Immature natural killer cell (primary cell): ENCODE measurements at regions not wholly inside any gene's neighbourhood (a gene's known extent, or its start where the extent isn't known, plus 50 kb on each side); places are given as distances from the start of the nearest gene placed in this dataset.
A peak's percentile ranks its signal among the peaks of the same experiment; 100 is the strongest.

ENCODE experiments used
- DNase-seq, 3 donors: peaks; one replicate each; pipeline ENCODE4 v3.0.0; 2022; ENCODE audit warnings: mixed read lengths in 1 of 3
- H3K27ac Mint-ChIP-seq, 6 donors: one replicate each; pipeline ENCODE4 v1.8.0; 2020; ENCODE audit warnings: mixed read lengths in 6 of 6, mild to moderate bottlenecking in 5 of 6, inconsistent platforms in 4 of 6, moderate library complexity in 3 of 6
- H3K27me3 Mint-ChIP-seq, 3 donors: one replicate each; pipeline ENCODE4 v1.8.0; 2020 to 2021; ENCODE audit warnings: low read depth in 3 of 3, mild to moderate bottlenecking in 3 of 3, mixed read lengths in 3 of 3, moderate library complexity in 3 of 3, inconsistent platforms in 1 of 3
- H3K36me3 Mint-ChIP-seq, 3 donors: one replicate each; pipeline ENCODE4 v1.8.0; 2020; ENCODE audit warnings: mixed read lengths in 3 of 3, inconsistent platforms in 2 of 3, mild to moderate bottlenecking in 2 of 3
- H3K4me1 Mint-ChIP-seq, 2 donors: one replicate each; pipeline ENCODE4 v1.8.0; 2020; ENCODE audit warnings: inconsistent platforms in 2 of 2, mild to moderate bottlenecking in 2 of 2, mixed read lengths in 2 of 2, moderate library complexity in 1 of 2
- H3K4me3 Mint-ChIP-seq, 5 donors: one replicate each; pipeline ENCODE4 v1.8.0; 2020; ENCODE audit warnings: mild to moderate bottlenecking in 5 of 5, mixed read lengths in 5 of 5, inconsistent platforms in 3 of 5, moderate library complexity in 3 of 5
- H3K9me3 Mint-ChIP-seq, 6 donors: one replicate each; pipeline ENCODE4 v1.8.0; 2020; ENCODE audit warnings: mild to moderate bottlenecking in 6 of 6, mixed read lengths in 6 of 6, inconsistent platforms in 4 of 6, moderate library complexity in 3 of 6

- Mint-ChIP-seq H3K4me1 (no peaks in the 10 kb centered on the region), H3K36me3 (no peaks in the 10 kb centered on the region), H3K27ac (no peak overlapping the region), H3K4me3 (no peak overlapping the region), H3K9me3 (peaks cover 20 to 78% (median 43%) of the 10 kb centered on the region in 6 donors), H3K27me3 (peaks cover 0 to 2% (median 2%) of the 10 kb centered on the region in 3 donors)
- no peak for DNase-seq
Measured at GRCh38 chr5:25646421-25647341, 1001.9 kb upstream of the CDH10 start.

- Mint-ChIP-seq H3K27ac (no peak overlapping the region), H3K27me3 (peaks cover 0 to 2% (median 0%) of the 10 kb centered on the region in 3 donors), H3K9me3 (peaks cover 4 to 47% (median 24%) of the 10 kb centered on the region in 6 donors), H3K4me1 (no peaks in the 10 kb centered on the region), H3K4me3 (no peak overlapping the region), H3K36me3 (peaks cover 0 to 5% (median 0%) of the 10 kb centered on the region in 3 donors)
- DNase-seq: no peak
Measured at GRCh38 chr5:25641124-25641523, 996.3 kb upstream of the CDH10 start.

DNA sequence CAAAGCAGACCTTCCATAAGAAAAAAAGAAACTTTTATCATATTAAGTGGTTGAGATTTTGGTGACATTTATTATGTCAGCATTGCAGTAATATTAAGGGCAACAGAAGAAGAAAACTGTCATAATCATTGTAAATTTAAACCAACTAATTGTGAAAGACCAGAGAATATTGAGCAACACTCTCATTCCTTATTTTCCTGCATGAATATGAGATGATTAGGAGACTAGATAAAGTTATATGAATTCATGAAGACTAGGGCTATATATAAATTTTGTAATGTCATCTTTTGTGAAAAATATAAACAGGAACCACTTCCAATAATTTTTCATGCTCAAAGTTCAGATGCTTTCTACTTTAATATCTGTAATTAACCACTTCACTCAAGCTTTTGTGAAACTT lies 974.5 kb upstream of the CDH10 start:
- H3K4me1 Mint-ChIP-seq: no peaks in the 10 kb centered on the region
- no peak overlapping the region for H3K27ac Mint-ChIP-seq
- DNase-seq: no peak
- peaks cover 0 to 2% (median 0%) of the 10 kb centered on the region in 3 donors for H3K27me3 Mint-ChIP-seq
- H3K4me3 Mint-ChIP-seq: no peak overlapping the region
- H3K9me3 Mint-ChIP-seq: peaks cover 6 to 54% (median 20%) of the 10 kb centered on the region in 6 donors
- peaks cover 0 to 7% (median 0%) of the 10 kb centered on the region in 3 donors for H3K36me3 Mint-ChIP-seq

DNA sequence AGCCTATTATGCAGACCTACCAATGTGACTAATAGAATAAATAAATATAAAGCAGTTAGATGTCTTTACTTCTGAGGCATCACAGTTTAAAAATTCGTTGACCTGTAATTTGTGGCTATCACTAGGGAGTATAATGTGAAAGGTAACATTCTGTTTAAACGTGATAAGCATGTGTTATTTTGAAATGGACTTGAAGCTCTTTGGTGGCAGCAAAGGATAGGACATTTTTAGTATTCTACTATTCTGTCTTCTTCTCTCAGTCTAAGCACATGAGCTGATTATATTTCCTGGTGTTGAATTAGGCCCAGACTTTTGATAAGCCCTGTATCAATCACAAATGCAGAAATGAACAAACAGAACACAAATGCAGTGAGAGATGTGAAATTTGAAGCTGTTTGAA lies 974.0 kb upstream of the CDH10 start:
- no peak for DNase-seq
- H3K27ac Mint-ChIP-seq: no peak overlapping the region
- H3K9me3 Mint-ChIP-seq: peaks cover 6 to 53% (median 20%) of the 10 kb centered on the region in 6 donors
- no peaks in the 10 kb centered on the region for H3K4me1 Mint-ChIP-seq
- no peak overlapping the region for H3K4me3 Mint-ChIP-seq
- peaks cover 0 to 2% (median 0%) of the 10 kb centered on the region in 3 donors for H3K27me3 Mint-ChIP-seq
- peaks cover 0 to 7% (median 0%) of the 10 kb centered on the region in 3 donors for H3K36me3 Mint-ChIP-seq

DNA sequence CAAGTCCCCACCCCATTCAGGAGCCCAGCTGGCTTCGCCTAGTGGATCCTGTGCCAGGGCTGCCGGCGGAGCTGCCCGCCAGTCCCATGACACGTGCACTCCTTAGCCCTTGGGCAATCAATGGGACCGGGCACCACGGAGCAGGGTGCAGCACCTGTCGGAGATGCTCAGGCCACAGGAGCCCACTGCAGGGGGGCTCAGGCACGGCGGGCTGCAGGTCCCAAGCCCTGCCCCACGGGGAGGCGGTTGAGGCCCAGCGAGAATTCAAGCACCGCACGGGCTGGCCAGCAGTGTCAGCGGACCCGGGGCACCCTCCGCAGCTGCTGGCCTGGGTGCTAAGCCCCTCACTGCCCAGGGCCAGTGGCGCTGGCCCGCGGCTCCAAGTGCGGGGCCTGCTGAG lies 969.7 kb upstream of the CDH10 start:
- Mint-ChIP-seq H3K36me3 (peaks cover 0 to 7% (median 0%) of the 10 kb centered on the region in 3 donors), H3K4me3 (no peak overlapping the region), H3K9me3 (peaks cover 12 to 67% (median 26%) of the 10 kb centered on the region in 6 donors), H3K27ac (no peak overlapping the region), H3K4me1 (no peaks in the 10 kb centered on the region), H3K27me3 (peaks cover 0 to 2% (median 2%) of the 10 kb centered on the region in 3 donors)
- no peak for DNase-seq

GRCh38 chr5:25604681-25605080 lies 959.9 kb upstream of the CDH10 start:
- Mint-ChIP-seq H3K27ac (no peak overlapping the region), H3K27me3 (peaks cover 0 to 2% (median 0%) of the 10 kb centered on the region in 3 donors), H3K4me3 (no peak overlapping the region), H3K9me3 (peaks cover 15 to 77% (median 38%) of the 10 kb centered on the region in 6 donors), H3K36me3 (peaks cover 0 to 3% (median 0%) of the 10 kb centered on the region in 3 donors), H3K4me1 (no peaks in the 10 kb centered on the region)
- no peak for DNase-seq

DNA sequence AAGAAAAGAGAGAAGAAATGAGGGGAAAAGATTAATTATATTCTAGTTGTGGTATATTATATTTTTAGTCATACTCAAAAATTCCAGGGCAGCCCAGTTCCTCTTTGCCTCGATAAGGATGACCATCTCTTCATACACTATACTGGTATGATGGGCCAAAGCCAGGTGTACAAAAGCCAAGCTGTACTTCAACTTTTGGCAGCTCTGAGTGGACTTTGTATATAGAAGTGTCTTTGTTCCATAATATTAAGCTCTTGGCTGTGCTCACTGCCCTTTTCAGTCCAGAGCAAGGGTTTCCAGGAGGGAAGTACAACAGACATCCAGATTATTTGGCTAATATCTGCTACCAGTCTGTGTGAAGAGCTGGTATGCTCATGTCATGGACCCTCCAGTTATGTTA lies 934.3 kb upstream of the CDH10 start:
- no peak overlapping the region for H3K27ac Mint-ChIP-seq
- no peaks in the 10 kb centered on the region for H3K36me3 Mint-ChIP-seq
- H3K4me1 Mint-ChIP-seq: no peaks in the 10 kb centered on the region
- H3K27me3 Mint-ChIP-seq: no peaks in the 10 kb centered on the region
- H3K9me3 Mint-ChIP-seq: peaks cover 19 to 66% (median 35%) of the 10 kb centered on the region in 6 donors
- H3K4me3 Mint-ChIP-seq: no peak overlapping the region
- no peak for DNase-seq

DNA sequence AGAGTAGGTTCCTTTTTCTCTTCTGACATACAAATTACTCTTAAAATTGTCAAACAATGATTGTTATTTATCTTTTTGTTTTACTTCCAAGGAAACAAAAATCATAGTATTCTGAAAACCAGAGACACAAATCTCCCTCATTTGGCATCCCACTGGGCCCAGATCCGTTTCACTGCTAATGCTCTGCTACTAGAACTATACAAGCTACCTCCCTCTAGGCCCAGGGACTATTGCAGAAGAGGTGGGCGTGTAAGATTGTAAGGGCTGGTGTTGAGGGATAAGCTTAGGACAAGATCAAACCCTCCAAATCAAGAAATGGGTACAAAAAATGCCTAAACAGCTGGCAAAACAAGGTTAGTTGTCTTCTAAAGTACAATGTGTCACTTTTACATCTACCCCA lies 928.9 kb upstream of the CDH10 start:
- H3K36me3 Mint-ChIP-seq: no peaks in the 10 kb centered on the region
- H3K27me3 Mint-ChIP-seq: no peaks in the 10 kb centered on the region
- DNase-seq: no peak
- peaks cover 5 to 6% of the 10 kb centered on the region in 2 donors for H3K4me1 Mint-ChIP-seq
- H3K27ac Mint-ChIP-seq: no peak overlapping the region
- H3K4me3 Mint-ChIP-seq: no peak overlapping the region
- peaks cover 11 to 52% (median 24%) of the 10 kb centered on the region in 6 donors for H3K9me3 Mint-ChIP-seq

GRCh38 chr5:25570067-25570583 lies 925.3 kb upstream of the CDH10 start:
- Mint-ChIP-seq H3K27ac (no peak overlapping the region), H3K27me3 (no peaks in the 10 kb centered on the region), H3K9me3 (peaks cover 5 to 49% (median 25%) of the 10 kb centered on the region in 6 donors), H3K4me3 (no peak overlapping the region), H3K36me3 (no peaks in the 10 kb centered on the region), H3K4me1 (peaks cover 6 to 7% of the 10 kb centered on the region in 2 donors)
- DNase-seq: no peak

- Mint-ChIP-seq H3K36me3 (no peaks in the 10 kb centered on the region), H3K4me1 (peaks cover 6 to 7% of the 10 kb centered on the region in 2 donors), H3K27ac (peak overlapping the region in 1 of 6 donors; percentile 22), H3K27me3 (no peaks in the 10 kb centered on the region), H3K9me3 (peaks cover 8 to 47% (median 26%) of the 10 kb centered on the region in 6 donors), H3K4me3 (peak overlapping the region in 2 of 5 donors; percentile 28 to 84)
- DNase-seq: peak in 1 of 3 donors; percentile 15
Measured at GRCh38 chr5:25568989-25569625, 924.3 kb upstream of the CDH10 start.

GRCh38 chr5:25568294-25568693 lies 923.5 kb upstream of the CDH10 start:
- Mint-ChIP-seq H3K27me3 (no peaks in the 10 kb centered on the region), H3K36me3 (no peaks in the 10 kb centered on the region), H3K9me3 (peaks cover 14 to 50% (median 26%) of the 10 kb centered on the region in 6 donors), H3K4me3 (no peak overlapping the region), H3K4me1 (peaks cover 6 to 7% of the 10 kb centered on the region in 2 donors), H3K27ac (no peak overlapping the region)
- no peak for DNase-seq

GRCh38 chr5:25567881-25568280 lies 923.1 kb upstream of the CDH10 start:
- H3K4me3 Mint-ChIP-seq: no peak overlapping the region

GRCh38 chr5:25562656-25563055 lies 917.9 kb upstream of the CDH10 start:
- DNase-seq: no peak
- no peak overlapping the region for H3K27ac Mint-ChIP-seq
- no peaks in the 10 kb centered on the region for H3K4me1 Mint-ChIP-seq
- no peak overlapping the region for H3K4me3 Mint-ChIP-seq
- no peaks in the 10 kb centered on the region for H3K27me3 Mint-ChIP-seq
- no peaks in the 10 kb centered on the region for H3K36me3 Mint-ChIP-seq
- H3K9me3 Mint-ChIP-seq: peaks cover 7 to 45% (median 23%) of the 10 kb centered on the region in 6 donors

More at GRCh38 chr5:25567881-25568280, 923.1 kb upstream of the CDH10 start:
- no peak overlapping the region for H3K27ac Mint-ChIP-seq
- peaks cover 6 to 7% of the 10 kb centered on the region in 2 donors for H3K4me1 Mint-ChIP-seq
- no peaks in the 10 kb centered on the region for H3K27me3 Mint-ChIP-seq
- peaks cover 14 to 50% (median 26%) of the 10 kb centered on the region in 6 donors for H3K9me3 Mint-ChIP-seq
- no peaks in the 10 kb centered on the region for H3K36me3 Mint-ChIP-seq
- DNase-seq: no peak

DNA sequence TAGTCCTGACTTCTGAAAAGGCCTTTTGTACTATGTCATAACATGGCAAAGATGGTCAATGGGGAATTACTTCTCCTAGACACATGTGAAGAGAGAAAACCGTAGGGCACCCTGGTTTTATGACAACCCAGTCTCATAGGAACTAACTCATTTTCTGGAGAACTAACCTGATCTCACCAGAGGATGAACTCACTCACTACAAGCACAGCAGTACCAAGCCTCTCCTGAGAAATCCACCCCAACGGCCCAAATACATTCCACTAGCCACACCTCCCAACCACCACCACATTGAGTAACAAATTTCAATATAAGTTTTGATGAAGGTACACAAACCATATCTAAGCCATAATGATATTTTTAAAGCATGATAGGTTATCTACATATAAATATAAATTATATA lies 909.3 kb upstream of the CDH10 start:
- Mint-ChIP-seq H3K4me1 (no peaks in the 10 kb centered on the region), H3K36me3 (no peaks in the 10 kb centered on the region), H3K27me3 (peaks cover 0 to 2% (median 0%) of the 10 kb centered on the region in 3 donors), H3K4me3 (no peak overlapping the region), H3K27ac (no peak overlapping the region), H3K9me3 (peaks cover 6 to 24% (median 11%) of the 10 kb centered on the region in 6 donors)
- no peak for DNase-seq
